ENCODE measurements at regions not wholly inside any gene's neighbourhood (a gene's known extent, or its start where the extent isn't known, plus 50 kb on each side); places are given as distances from the start of the nearest gene placed in this dataset.

- no peak for DNase-seq
- H3K9me3 ChIP-seq = no peaks in the 10 kb centered on the region
- H3K36me3 ChIP-seq = no peaks in the 10 kb centered on the region
- no peak overlapping the region for H3K4me3 ChIP-seq
- no peak overlapping the region for H3K27ac ChIP-seq
- H3K27me3 ChIP-seq = no peaks in the 10 kb centered on the region
- TF ChIP-seq CTCF (IDR thresholded peaks at IDR 0.05) = no peak
- intact Hi-C loops (cut with DNase I) = no loop called here
- peaks cover 0 to 4% of the 10 kb centered on the region in 2 donors for H3K4me1 ChIP-seq
- no peak for ATAC-seq
Observed at GRCh38 chr10:91344117-91344856, 65.9 kb upstream of the HECTD2 start.

GRCh38 chr10:91345716-91346115 lies 64.4 kb upstream of the HECTD2 start:
- Histone ChIP-seq H3K27ac (no peak overlapping the region), H3K36me3 (no peaks in the 10 kb centered on the region), H3K9me3 (no peaks in the 10 kb centered on the region), H3K27me3 (no peaks in the 10 kb centered on the region), H3K4me3 (no peak overlapping the region), H3K4me1 (peaks cover 0 to 10% of the 10 kb centered on the region in 2 donors)
- TF ChIP-seq CTCF (IDR thresholded peaks at IDR 0.05) = no peak
- intact Hi-C loops (cut with DNase I) = no loop called here
- no peak for DNase-seq
- ATAC-seq = no peak

GRCh38 chr10:91347529-91347928 lies 62.6 kb upstream of the HECTD2 start:
- H3K9me3 ChIP-seq = no peaks in the 10 kb centered on the region
- H3K27ac ChIP-seq = no peak overlapping the region
- H3K36me3 ChIP-seq = no peaks in the 10 kb centered on the region
- intact Hi-C loops (cut with DNase I) = no loop called here
- no peak for ATAC-seq
- H3K4me1 ChIP-seq = peaks cover 0 to 10% of the 10 kb centered on the region in 2 donors
- no peak for TF ChIP-seq CTCF (IDR thresholded peaks at IDR 0.05)
- no peaks in the 10 kb centered on the region for H3K27me3 ChIP-seq
- H3K4me3 ChIP-seq = no peak overlapping the region
- no peak for DNase-seq

- H3K4me3 ChIP-seq = no peak overlapping the region
- no peaks in the 10 kb centered on the region for H3K27me3 ChIP-seq
- peaks cover 0 to 10% of the 10 kb centered on the region in 2 donors for H3K4me1 ChIP-seq
- no peaks in the 10 kb centered on the region for H3K9me3 ChIP-seq
- no peaks in the 10 kb centered on the region for H3K36me3 ChIP-seq
- TF ChIP-seq CTCF (IDR thresholded peaks at IDR 0.05) = no peak
- peak; percentile 80 for ATAC-seq
- peak overlapping the region in 1 of 2 donors; percentile 46 for H3K27ac ChIP-seq
- intact Hi-C loops (cut with DNase I) = no loop called here
- peak in 2 of 4 donors; percentile 7 to 41 for DNase-seq
Observed at GRCh38 chr10:91349381-91349780, 60.8 kb upstream of the HECTD2 start.

- H3K36me3 ChIP-seq = no peaks in the 10 kb centered on the region
- DNase-seq (no peak), ATAC-seq (no peak)
- peaks cover 0 to 10% of the 10 kb centered on the region in 2 donors for H3K4me1 ChIP-seq
- H3K4me3 ChIP-seq = no peak overlapping the region
- no peak for TF ChIP-seq CTCF (IDR thresholded peaks at IDR 0.05)
- no peaks in the 10 kb centered on the region for H3K27me3 ChIP-seq
- no peaks in the 10 kb centered on the region for H3K9me3 ChIP-seq
- intact Hi-C loops (cut with DNase I) = no loop called here
- peak overlapping the region in 1 of 2 donors; percentile 64 for H3K27ac ChIP-seq
Observed at GRCh38 chr10:91350651-91351081, 59.5 kb upstream of the HECTD2 start.

Data from left lung (tissue), 4 donors.